OCI-LY7 (cell line): ENCODE measurements at regions not wholly inside any gene's neighbourhood (a gene's known extent, or its start where the extent isn't known, plus 50 kb on each side); places are given as distances from the start of the nearest gene placed in this dataset.

ENCODE experiments used
- EZH2phosphoT487 ChIP-seq: fragments of 200-600 bp; sonication (generic); IDR thresholded peaks from 2 replicates; pipeline ENCODE4 v1.6.1; 2018; ENCODE audit warnings: low read depth, borderline replicate concordance, mild to moderate bottlenecking, mixed run types, antibody characterized with exemption, low read length, moderate library complexity, mixed read lengths
- TF ChIP-seq, protein P1 (sequence below): fragments of 200-600 bp; sonication (generic); conservative IDR thresholded peaks from 2 replicates; pipeline ENCODE4 v1.5.1; 2014; ENCODE audit warnings: mild to moderate bottlenecking, antibody characterized with exemption, low read length, moderate library complexity, mixed read lengths

DNA sequence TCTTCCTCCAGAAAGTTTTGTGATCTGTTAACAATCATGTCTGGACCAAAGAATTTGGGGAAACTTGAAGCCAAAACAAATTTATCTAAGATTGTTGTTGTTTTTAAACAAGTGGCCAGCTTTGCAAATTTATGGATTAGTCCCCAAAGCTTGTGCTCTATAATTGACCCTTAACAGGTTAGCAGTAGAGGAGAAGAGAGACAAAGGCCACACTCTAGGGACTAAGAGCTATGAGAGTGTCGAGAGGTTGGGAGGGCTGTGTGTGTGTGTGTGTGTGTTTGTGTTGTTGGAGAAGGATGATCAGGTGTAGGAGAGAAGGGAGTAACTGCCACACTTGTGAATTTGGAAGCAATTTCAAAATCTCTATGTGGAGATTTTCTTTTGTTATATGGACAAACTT lies 367.3 kb downstream of the KCNRG start:
- TF ChIP-seq, protein P1, sequence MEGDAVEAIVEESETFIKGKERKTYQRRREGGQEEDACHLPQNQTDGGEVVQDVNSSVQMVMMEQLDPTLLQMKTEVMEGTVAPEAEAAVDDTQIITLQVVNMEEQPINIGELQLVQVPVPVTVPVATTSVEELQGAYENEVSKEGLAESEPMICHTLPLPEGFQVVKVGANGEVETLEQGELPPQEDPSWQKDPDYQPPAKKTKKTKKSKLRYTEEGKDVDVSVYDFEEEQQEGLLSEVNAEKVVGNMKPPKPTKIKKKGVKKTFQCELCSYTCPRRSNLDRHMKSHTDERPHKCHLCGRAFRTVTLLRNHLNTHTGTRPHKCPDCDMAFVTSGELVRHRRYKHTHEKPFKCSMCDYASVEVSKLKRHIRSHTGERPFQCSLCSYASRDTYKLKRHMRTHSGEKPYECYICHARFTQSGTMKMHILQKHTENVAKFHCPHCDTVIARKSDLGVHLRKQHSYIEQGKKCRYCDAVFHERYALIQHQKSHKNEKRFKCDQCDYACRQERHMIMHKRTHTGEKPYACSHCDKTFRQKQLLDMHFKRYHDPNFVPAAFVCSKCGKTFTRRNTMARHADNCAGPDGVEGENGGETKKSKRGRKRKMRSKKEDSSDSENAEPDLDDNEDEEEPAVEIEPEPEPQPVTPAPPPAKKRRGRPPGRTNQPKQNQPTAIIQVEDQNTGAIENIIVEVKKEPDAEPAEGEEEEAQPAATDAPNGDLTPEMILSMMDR = no peak
- no peak for TF ChIP-seq EZH2phosphoT487
